ENCODE measurements at regions not wholly inside any gene's neighbourhood (a gene's known extent, or its start where the extent isn't known, plus 50 kb on each side); places are given as distances from the start of the nearest gene placed in this dataset.
"Not testable (repeated sequence)": the region's sequence is repeated elsewhere in the genome, so short reads cannot be mapped to it uniquely, and the experiment has no call there.

GRCh38 chr4:18111081-18111480 is 89.5 kb upstream of the LCORL start:
- no peaks in the 10 kb centered on the region for H3K36me3 ChIP-seq (ENCODE audit: low read length)
- no peak overlapping the region for H3K4me3 ChIP-seq (ENCODE audit: insufficient read depth, low read length, poor library complexity, severe bottlenecking)
- no peak overlapping the region for H3K9ac ChIP-seq (ENCODE audit: low read length)
- H3F3A ChIP-seq (ENCODE audit: insufficient read depth) = no peaks in the 10 kb centered on the region
- no peak overlapping the region for H3K27ac ChIP-seq (ENCODE audit: low read depth, low read length)
- H2AFZ ChIP-seq (ENCODE audit: low read depth, low read length, severe bottlenecking) = no peak overlapping the region
- H3K9me2 ChIP-seq (replicated peaks; ENCODE audit: insufficient read depth, low read length) = no peaks in the 10 kb centered on the region
- TF ChIP-seq EZH2phosphoT487 (conservative IDR thresholded peaks at IDR 0.05; ENCODE audit: low read length) (no peak), CTCF (IDR thresholded peaks at IDR 0.05; ENCODE audit: insufficient read depth, low read length, poor library complexity, severe bottlenecking) (no peak)
- H3K27me3 ChIP-seq (ENCODE audit: low read length) = no peaks in the 10 kb centered on the region
- H3K9me3 ChIP-seq (ENCODE audit: insufficient read depth, low read length) = no peaks in the 10 kb centered on the region
- H3K4me2 ChIP-seq (ENCODE audit: low read depth, low read length, poor library complexity, severe bottlenecking) = no peak overlapping the region
- no peaks in the 10 kb centered on the region for H4K20me1 ChIP-seq (ENCODE audit: low read depth, low read length)
- H3K79me2 ChIP-seq (ENCODE audit: insufficient read depth, low read length) = no peaks in the 10 kb centered on the region

- H3K27ac ChIP-seq (ENCODE audit: low read depth, low read length) = no peak overlapping the region
- no peak overlapping the region for H3K9ac ChIP-seq (ENCODE audit: low read length)
- no peaks in the 10 kb centered on the region for H3K9me2 ChIP-seq (replicated peaks; ENCODE audit: insufficient read depth, low read length)
- no peak overlapping the region for H3K4me3 ChIP-seq (ENCODE audit: insufficient read depth, low read length, poor library complexity, severe bottlenecking)
- H4K20me1 ChIP-seq (ENCODE audit: low read depth, low read length) = no peaks in the 10 kb centered on the region
- TF ChIP-seq EZH2phosphoT487 (conservative IDR thresholded peaks at IDR 0.05; ENCODE audit: low read length) (no peak), CTCF (IDR thresholded peaks at IDR 0.05; ENCODE audit: insufficient read depth, low read length, poor library complexity, severe bottlenecking) (no peak)
- no peaks in the 10 kb centered on the region for H3K27me3 ChIP-seq (ENCODE audit: low read length)
- no peak overlapping the region for H2AFZ ChIP-seq (ENCODE audit: low read depth, low read length, severe bottlenecking)
- H3F3A ChIP-seq (ENCODE audit: insufficient read depth) = no peaks in the 10 kb centered on the region
- no peak overlapping the region for H3K4me2 ChIP-seq (ENCODE audit: low read depth, low read length, poor library complexity, severe bottlenecking)
- no peaks in the 10 kb centered on the region for H3K79me2 ChIP-seq (ENCODE audit: insufficient read depth, low read length)
- H3K9me3 ChIP-seq (ENCODE audit: insufficient read depth, low read length) = no peaks in the 10 kb centered on the region
- no peaks in the 10 kb centered on the region for H3K36me3 ChIP-seq (ENCODE audit: low read length)
Measured at GRCh38 chr4:18110099-18110498, 88.5 kb upstream of the LCORL start.

- Histone ChIP-seq H3K79me2 (ENCODE audit: insufficient read depth, low read length) (no peaks in the 10 kb centered on the region), H3K9me3 (ENCODE audit: insufficient read depth, low read length) (no peaks in the 10 kb centered on the region), H3K36me3 (ENCODE audit: low read length) (no peaks in the 10 kb centered on the region), H3K27me3 (ENCODE audit: low read length) (no peaks in the 10 kb centered on the region), H3K9ac (ENCODE audit: low read length) (no peak overlapping the region), H3K4me3 (ENCODE audit: insufficient read depth, low read length, poor library complexity, severe bottlenecking) (no peak overlapping the region), H3K9me2 (replicated peaks; ENCODE audit: insufficient read depth, low read length) (no peaks in the 10 kb centered on the region), H3K27ac (ENCODE audit: low read depth, low read length) (no peak overlapping the region), H2AFZ (ENCODE audit: low read depth, low read length, severe bottlenecking) (no peak overlapping the region), H3K4me2 (ENCODE audit: low read depth, low read length, poor library complexity, severe bottlenecking) (no peak overlapping the region), H3F3A (ENCODE audit: insufficient read depth) (no peaks in the 10 kb centered on the region), H4K20me1 (ENCODE audit: low read depth, low read length) (no peaks in the 10 kb centered on the region)
- TF ChIP-seq EZH2phosphoT487 (conservative IDR thresholded peaks at IDR 0.05; ENCODE audit: low read length) (no peak), CTCF (IDR thresholded peaks at IDR 0.05; ENCODE audit: insufficient read depth, low read length, poor library complexity, severe bottlenecking) (no peak)
Measured at GRCh38 chr4:18109676-18110075, 88.1 kb upstream of the LCORL start.

GRCh38 chr4:18107848-18108528 is 86.4 kb upstream of the LCORL start:
- not testable (repeated sequence) for H3K4me2 ChIP-seq (ENCODE audit: low read depth, low read length, poor library complexity, severe bottlenecking); H3K9me2 ChIP-seq (replicated peaks; ENCODE audit: insufficient read depth, low read length); H3K9me3 ChIP-seq (ENCODE audit: insufficient read depth, low read length); H3K27ac ChIP-seq (ENCODE audit: low read depth, low read length); H4K20me1 ChIP-seq (ENCODE audit: low read depth, low read length); H3K36me3 ChIP-seq (ENCODE audit: low read length); H3K9ac ChIP-seq (ENCODE audit: low read length); H3F3A ChIP-seq (ENCODE audit: insufficient read depth); H3K27me3 ChIP-seq (ENCODE audit: low read length); H2AFZ ChIP-seq (ENCODE audit: low read depth, low read length, severe bottlenecking); H3K79me2 ChIP-seq (ENCODE audit: insufficient read depth, low read length); H3K4me3 ChIP-seq (ENCODE audit: insufficient read depth, low read length, poor library complexity, severe bottlenecking)

All from SU-DHL-6 (cell line).